ENCODE measurements at regions not wholly inside any gene's neighbourhood (a gene's known extent, or its start where the extent isn't known, plus 50 kb on each side); places are given as distances from the start of the nearest gene placed in this dataset.

DNA sequence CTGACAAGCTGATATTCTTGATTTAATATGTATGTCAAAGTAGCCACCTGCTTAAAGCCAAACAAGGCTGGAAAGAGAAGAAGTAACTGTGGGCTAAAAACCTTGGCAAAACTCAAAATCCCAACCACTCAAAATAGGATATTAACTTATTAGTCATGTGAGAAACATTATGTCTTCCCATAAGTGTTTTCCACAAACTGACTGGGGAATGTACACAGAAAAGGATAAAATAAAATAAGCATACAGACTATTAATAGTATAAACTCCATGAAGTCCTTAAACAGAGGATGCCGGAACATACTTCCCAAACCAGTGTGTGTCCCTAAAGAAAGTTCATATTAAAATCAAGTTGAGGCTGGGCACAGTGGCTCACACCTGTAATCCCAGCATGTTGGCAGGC is 263.7 kb upstream of the THBS1 start:
- TF ChIP-seq POLR2A (IDR thresholded peaks at IDR 0.05): no peak
- TF ChIP-seq, protein P1, sequence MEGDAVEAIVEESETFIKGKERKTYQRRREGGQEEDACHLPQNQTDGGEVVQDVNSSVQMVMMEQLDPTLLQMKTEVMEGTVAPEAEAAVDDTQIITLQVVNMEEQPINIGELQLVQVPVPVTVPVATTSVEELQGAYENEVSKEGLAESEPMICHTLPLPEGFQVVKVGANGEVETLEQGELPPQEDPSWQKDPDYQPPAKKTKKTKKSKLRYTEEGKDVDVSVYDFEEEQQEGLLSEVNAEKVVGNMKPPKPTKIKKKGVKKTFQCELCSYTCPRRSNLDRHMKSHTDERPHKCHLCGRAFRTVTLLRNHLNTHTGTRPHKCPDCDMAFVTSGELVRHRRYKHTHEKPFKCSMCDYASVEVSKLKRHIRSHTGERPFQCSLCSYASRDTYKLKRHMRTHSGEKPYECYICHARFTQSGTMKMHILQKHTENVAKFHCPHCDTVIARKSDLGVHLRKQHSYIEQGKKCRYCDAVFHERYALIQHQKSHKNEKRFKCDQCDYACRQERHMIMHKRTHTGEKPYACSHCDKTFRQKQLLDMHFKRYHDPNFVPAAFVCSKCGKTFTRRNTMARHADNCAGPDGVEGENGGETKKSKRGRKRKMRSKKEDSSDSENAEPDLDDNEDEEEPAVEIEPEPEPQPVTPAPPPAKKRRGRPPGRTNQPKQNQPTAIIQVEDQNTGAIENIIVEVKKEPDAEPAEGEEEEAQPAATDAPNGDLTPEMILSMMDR (IDR thresholded peaks at IDR 0.05): no peak
